ENCODE measurements at regions not wholly inside any gene's neighbourhood (a gene's known extent, or its start where the extent isn't known, plus 50 kb on each side); places are given as distances from the start of the nearest gene placed in this dataset.

DNA sequence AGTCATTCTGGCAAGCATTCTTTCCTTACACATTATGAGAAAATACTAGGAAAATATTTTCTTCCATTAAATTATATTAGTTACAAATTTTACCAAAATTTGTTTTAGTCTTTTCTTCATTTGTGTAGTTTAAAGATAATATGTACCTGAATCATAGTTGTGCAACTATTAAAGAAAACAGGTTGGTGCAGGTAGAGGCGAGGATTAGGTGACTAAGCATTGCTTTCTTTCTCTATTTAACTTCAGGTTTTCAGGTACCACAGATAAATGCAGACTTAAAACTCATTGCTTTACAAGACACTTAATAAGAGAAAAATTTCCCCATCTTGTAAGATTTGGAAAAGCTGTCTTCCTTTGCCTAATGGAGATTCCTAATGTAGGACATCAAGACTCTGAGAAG lies 1175.5 kb upstream of the ADGRB3 start:
- no peaks in the 10 kb centered on the region for H3K36me3 ChIP-seq (ENCODE audit: control insufficient read depth, insufficient read depth, low read length)
- H3K4me2 ChIP-seq (ENCODE audit: low read length), result no peak overlapping the region
- H3K4me3 ChIP-seq (ENCODE audit: low read depth, low read length), result no peak overlapping the region
- H3K27me3 ChIP-seq (ENCODE audit: control insufficient read depth, insufficient read depth, low read length), result no peaks in the 10 kb centered on the region
- no peaks in the 10 kb centered on the region for H3K4me1 ChIP-seq
- TF ChIP-seq CTCF (IDR thresholded peaks at IDR 0.05), result no peak
- H2AFZ ChIP-seq, result no peak overlapping the region
- no peak overlapping the region for H3K9ac ChIP-seq
- H3K79me2 ChIP-seq, result no peaks in the 10 kb centered on the region
- no peak overlapping the region for H3K27ac ChIP-seq
- H3K9me3 ChIP-seq (ENCODE audit: control insufficient read depth, low read length), result peaks cover 5% of the 10 kb centered on the region

DNA sequence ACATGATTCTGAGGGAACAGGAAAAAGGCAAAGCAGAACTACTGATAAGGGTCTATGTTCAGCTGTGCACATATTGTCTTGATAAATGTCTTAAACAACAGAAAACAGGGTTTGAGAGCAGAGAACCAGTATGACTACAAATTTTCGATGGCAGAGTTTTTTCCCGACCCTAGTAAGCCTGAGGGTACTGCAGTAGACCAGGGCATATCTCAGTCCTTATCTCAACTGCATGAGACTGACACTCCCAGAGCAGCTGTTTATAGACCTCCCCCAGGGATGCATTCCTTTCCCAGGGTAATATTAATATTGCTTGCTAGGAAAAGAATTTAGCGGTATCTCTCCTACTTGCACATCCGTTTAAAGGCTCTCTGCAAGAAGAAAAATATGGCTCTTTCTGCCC lies 1176.8 kb upstream of the ADGRB3 start:
- Histone ChIP-seq H3K4me2 (ENCODE audit: low read length) (no peak overlapping the region), H3K27me3 (ENCODE audit: control insufficient read depth, insufficient read depth, low read length) (no peaks in the 10 kb centered on the region), H3K4me1 (no peaks in the 10 kb centered on the region), H3K36me3 (ENCODE audit: control insufficient read depth, insufficient read depth, low read length) (no peaks in the 10 kb centered on the region), H3K9me3 (ENCODE audit: control insufficient read depth, low read length) (peaks cover 5% of the 10 kb centered on the region), H2AFZ (no peak overlapping the region), H3K27ac (no peak overlapping the region), H3K79me2 (no peaks in the 10 kb centered on the region), H3K4me3 (ENCODE audit: low read depth, low read length) (no peak overlapping the region), H3K9ac (no peak overlapping the region)
- TF ChIP-seq CTCF (IDR thresholded peaks at IDR 0.05), result no peak

- TF ChIP-seq CTCF (IDR thresholded peaks at IDR 0.05), result no peak
- Histone ChIP-seq H3K9me3 (ENCODE audit: control insufficient read depth, low read length) (no peaks in the 10 kb centered on the region), H3K79me2 (no peaks in the 10 kb centered on the region), H3K4me1 (no peaks in the 10 kb centered on the region), H3K27ac (no peak overlapping the region), H3K9ac (no peak overlapping the region), H3K4me2 (ENCODE audit: low read length) (no peak overlapping the region), H3K27me3 (ENCODE audit: control insufficient read depth, insufficient read depth, low read length) (no peaks in the 10 kb centered on the region), H3K36me3 (ENCODE audit: control insufficient read depth, insufficient read depth, low read length) (no peaks in the 10 kb centered on the region), H2AFZ (no peak overlapping the region), H3K4me3 (ENCODE audit: low read depth, low read length) (no peak overlapping the region)
Measured at GRCh38 chr6:67451874-67452273, 1183.2 kb upstream of the ADGRB3 start.

DNA sequence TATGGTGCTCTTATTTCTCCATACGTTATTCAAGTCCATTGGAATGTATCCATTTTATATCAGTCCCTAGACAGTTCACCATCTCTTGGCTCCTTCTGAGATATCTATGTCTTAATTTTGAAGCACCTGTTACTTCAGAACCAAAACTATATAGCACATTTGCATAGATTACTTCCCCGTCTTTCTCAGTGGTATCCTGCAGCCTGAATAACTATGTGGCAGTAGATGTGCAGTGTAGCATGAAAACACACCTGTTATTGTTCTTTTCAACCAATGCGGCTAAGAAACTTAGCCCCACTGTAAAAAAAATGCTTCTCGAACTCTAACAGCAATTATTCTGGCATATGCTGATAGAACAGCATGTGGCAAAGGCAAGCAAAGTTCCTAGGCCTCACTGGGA lies 1184.4 kb upstream of the ADGRB3 start:
- no peak overlapping the region for H3K4me3 ChIP-seq (ENCODE audit: low read depth, low read length)
- no peak for TF ChIP-seq CTCF (IDR thresholded peaks at IDR 0.05)
- no peaks in the 10 kb centered on the region for H3K27me3 ChIP-seq (ENCODE audit: control insufficient read depth, insufficient read depth, low read length)
- H3K27ac ChIP-seq, result no peak overlapping the region
- H3K4me2 ChIP-seq (ENCODE audit: low read length), result no peak overlapping the region
- no peaks in the 10 kb centered on the region for H3K4me1 ChIP-seq
- H3K9me3 ChIP-seq (ENCODE audit: control insufficient read depth, low read length), result no peaks in the 10 kb centered on the region
- H3K36me3 ChIP-seq (ENCODE audit: control insufficient read depth, insufficient read depth, low read length), result no peaks in the 10 kb centered on the region
- H3K79me2 ChIP-seq, result no peaks in the 10 kb centered on the region
- no peak overlapping the region for H2AFZ ChIP-seq
- H3K9ac ChIP-seq, result no peak overlapping the region

GRCh38 chr6:67449602-67450001 lies 1185.5 kb upstream of the ADGRB3 start:
- Histone ChIP-seq H3K27ac (no peak overlapping the region), H3K4me3 (ENCODE audit: low read depth, low read length) (no peak overlapping the region), H3K79me2 (no peaks in the 10 kb centered on the region), H3K27me3 (ENCODE audit: control insufficient read depth, insufficient read depth, low read length) (no peaks in the 10 kb centered on the region), H3K4me1 (no peaks in the 10 kb centered on the region), H2AFZ (no peak overlapping the region), H3K36me3 (ENCODE audit: control insufficient read depth, insufficient read depth, low read length) (no peaks in the 10 kb centered on the region), H3K4me2 (ENCODE audit: low read length) (no peak overlapping the region), H3K9me3 (ENCODE audit: control insufficient read depth, low read length) (no peaks in the 10 kb centered on the region), H3K9ac (no peak overlapping the region)
- no peak for TF ChIP-seq CTCF (IDR thresholded peaks at IDR 0.05)
